Upper lobe of left lung (tissue), 4 donors: ENCODE measurements at regions not wholly inside any gene's neighbourhood (a gene's known extent, or its start where the extent isn't known, plus 50 kb on each side); places are given as distances from the start of the nearest gene placed in this dataset.

Experiments
- CTCF ChIP-seq, 6 experiments: fragments of 450-650 bp in 4 of 6; fragments of 200-600 bp in 2 of 6; sonication (generic) in 2 of 6; IDR thresholded peaks; one replicate each; pipeline ENCODE4 v1.5.1; 2016 to 2019; ENCODE audit warnings: antibody characterized with exemption in 6 of 6
- POLR2A ChIP-seq, 4 donors: fragments of 450-650 bp; IDR thresholded peaks; one replicate each; pipeline ENCODE4 v1.5.1; 2016 to 2017; ENCODE audit warnings: antibody characterized with exemption in 4 of 4, mild to moderate bottlenecking in 2 of 4

GRCh38 chr5:116897291-116897690 lies 322.7 kb upstream of the SEMA6A start:
- TF ChIP-seq CTCF (IDR thresholded peaks at IDR 0.05) (no peak), POLR2A (IDR thresholded peaks at IDR 0.05) (no peak)
